Hematopoietic multipotent progenitor cell (in vitro differentiated cells): ENCODE measurements at regions not wholly inside any gene's neighbourhood (a gene's known extent, or its start where the extent isn't known, plus 50 kb on each side); places are given as distances from the start of the nearest gene placed in this dataset.
"Not testable (repeated sequence)": the region's sequence is repeated elsewhere in the genome, so short reads cannot be mapped to it uniquely, and the experiment has no call there.

Experiments used
- DNase-seq, 3 donors: peaks; one replicate each; pipeline ENCODE4 v3.0.0-alpha.2; 2011 to 2015; ENCODE audit warnings: low read depth in 2 of 3, low spot score in 2 of 3

DNA sequence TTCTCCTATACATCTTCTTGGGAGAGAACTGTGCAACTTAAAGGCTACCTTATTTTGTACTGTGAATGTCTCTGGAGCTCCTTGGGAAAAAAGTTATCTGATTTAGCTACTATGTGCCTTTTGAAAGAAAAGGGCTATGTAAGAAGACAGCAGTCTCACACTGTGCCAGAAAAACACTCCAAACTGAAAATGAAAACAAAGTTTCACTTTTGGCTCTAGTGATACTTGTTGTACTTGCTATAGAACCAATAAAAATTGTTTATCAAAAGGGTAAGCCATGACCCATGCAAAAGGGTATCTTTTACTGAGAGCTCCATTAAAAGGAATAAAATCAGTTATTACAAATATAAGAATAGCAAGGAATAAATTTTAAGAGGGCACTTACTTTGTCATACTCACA lies 2270.0 kb downstream of the ARAP2 start:
- no peak for DNase-seq

GRCh38 chr4:33975995-33976394 lies 2268.3 kb downstream of the ARAP2 start:
- no peak for DNase-seq

DNA sequence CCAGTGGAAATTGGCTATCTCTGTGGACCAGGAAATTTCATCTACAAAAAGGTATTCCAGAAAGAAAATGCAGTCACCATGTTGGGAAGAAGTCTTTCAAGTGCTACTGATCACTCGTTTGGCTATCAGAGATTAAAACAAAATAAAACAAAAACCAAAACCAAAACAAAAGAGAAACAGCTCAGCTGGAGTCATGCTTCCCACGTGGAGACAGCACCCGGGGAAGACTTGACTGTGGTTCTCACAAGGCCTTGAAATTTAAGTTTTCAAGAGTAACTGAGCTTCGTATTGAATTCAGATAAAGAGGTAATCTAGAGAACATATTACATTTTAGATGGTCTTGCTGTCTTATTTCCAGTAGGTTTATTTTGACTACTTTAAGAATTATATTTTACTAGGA lies 2264.5 kb downstream of the ARAP2 start:
- not testable (repeated sequence) for DNase-seq

DNA sequence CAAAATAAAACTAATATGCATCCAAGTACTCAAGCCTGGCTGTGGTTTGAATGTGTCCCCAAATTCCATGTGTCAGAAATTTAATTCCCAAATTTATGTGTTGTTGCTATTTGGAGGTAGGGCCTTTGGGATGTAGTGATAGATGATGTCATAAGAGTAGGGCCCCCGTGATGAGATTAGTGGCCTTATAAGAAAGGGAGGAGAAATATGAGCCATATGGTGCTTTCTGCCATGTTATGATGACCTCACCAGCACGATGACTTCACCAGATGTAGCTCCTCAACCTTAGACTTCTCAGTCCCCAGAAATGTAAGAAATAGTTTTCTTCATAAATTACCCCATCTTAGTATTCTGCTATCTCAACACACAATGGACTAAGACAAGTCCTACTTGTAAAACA lies 2264.0 kb downstream of the ARAP2 start:
- no peak for DNase-seq

DNA sequence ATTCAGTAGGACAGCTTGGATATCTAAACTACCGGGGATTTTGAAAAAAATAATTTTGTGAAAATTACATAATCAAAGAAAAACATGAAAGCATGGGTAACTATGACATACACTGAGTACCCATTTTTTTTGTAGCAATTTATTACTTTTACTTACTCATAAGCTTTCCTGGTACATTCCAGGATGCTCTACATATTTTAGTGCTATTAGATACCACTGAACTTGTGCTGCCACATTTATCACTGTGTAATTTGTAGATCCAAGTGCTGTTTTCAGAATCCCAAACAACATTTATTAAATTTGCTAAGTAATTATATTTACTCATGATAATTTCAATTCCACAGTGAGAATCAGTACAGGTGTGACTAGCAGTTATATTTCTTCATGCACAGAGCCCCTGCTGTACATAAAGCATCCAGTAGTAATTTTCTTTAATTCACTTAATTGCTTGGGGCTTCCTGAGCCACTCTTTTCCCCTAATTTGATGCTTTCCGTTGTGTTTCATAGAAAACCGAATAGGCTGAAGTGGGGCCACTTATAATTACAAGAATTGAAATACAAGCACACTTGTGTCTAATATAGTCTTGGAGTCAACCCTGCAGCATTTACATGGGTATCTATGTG lies 2254.4 kb downstream of the ARAP2 start:
- no peak for DNase-seq

DNA sequence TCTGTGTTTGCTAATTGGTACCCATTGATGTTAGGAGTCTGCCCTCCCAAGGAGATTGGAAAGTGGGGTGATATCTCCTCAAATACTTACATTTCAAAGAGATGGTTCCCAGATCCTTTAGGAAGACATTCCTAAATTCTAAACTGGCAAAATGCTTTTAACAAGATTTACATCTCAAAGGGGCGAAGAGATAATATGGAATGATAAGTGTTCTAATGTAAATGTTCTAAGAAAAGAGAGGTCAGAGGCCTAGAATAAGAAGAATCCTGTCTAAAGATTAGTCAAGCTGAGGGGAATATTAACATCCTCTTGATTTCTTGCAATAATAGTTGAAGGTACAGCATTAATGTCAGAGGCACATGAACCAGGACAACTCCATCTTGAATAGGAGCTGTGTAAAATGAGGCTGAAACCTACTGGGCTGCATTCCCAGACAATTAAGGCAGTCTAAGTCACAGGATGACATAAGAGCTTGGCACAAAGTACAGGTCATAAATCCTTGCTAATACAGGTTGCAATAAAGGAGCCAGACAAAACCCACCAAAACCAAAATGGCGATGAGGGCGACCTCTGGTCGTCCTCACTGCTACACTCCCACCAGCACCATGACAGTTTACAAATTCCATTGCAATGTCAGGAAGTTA lies 2248.1 kb downstream of the ARAP2 start:
- no peak for DNase-seq

- DNase-seq, result no peak
Measured at GRCh38 chr4:33998291-33998690, 2246.0 kb downstream of the ARAP2 start.

DNA sequence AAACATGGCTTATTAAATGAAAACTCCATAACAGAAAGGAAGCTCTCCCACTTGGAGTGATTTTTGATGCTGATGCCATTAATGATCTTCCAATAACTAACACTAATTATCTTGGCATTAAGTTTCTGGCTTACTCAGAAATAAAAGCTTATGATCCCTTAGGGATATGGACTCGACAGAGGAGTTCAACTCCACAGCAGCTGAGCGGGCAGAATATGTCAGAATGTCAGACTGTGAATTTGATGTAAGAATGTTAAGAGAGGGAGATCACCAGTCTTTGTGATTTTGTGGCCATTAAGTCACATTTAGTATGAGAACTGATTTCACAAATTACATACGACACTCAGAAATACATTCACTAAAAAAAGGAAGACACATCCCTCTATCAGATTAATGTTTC lies 2244.0 kb downstream of the ARAP2 start:
- DNase-seq, result no peak

DNA sequence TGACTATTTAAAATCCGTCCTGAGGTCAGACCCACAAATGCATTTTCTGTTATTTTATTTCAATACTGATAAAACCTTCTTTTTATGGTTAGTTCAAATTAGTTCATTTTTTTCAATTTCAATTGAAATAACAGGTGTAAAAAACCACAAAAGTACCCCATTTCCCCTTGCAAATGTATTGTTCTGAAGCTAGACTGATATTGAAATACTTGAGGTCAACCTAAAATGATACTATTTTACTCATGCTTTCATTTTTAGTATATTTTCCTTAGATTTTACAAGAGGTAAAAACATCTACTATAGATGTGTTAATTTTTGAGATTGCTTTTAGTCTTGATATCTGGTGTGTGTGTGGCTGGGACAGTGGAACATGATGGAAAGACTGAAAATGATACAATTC lies 2237.8 kb downstream of the ARAP2 start:
- not testable (repeated sequence) for DNase-seq

DNA sequence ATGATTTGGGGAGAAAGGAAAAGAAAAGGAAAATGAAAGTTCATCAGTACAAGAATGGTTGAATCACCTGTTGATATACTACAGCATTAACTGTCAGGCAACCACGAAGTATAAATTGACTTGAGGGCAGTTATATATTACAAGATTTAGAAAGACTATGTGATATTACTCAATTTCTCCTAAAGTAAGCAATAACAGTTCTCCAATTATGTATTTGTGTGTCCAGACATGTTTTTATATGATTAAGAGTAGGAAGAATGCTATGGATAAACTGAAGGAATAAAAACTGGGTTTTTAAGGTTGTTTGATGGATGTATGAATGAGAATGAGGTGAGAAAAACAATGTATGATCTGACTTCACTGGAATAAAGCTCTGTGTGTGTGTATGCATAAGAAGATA lies 2234.4 kb downstream of the ARAP2 start:
- DNase-seq, result no peak

- DNase-seq, result no peak
Measured at GRCh38 chr4:34010751-34011519, 2233.4 kb downstream of the ARAP2 start.

DNA sequence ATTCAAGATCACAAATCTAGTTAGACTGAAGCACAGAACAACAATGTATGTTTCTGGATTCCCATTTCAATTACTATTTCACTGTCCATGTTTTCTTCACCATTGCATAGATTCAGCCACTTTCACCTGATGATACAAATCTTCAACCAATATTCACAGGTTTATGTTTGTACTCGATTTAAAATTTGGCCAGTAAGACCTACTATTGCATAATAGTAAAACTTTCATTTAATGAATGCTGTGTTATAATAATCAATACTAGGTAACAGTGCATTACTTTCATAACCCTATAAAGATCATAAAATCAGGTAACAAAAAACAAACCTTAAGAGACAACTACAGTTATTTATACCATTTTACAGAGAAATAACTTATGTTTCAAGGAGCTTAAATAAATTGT lies 2209.1 kb downstream of the ARAP2 start:
- DNase-seq, result no peak

- DNase-seq, result no peak
Measured at GRCh38 chr4:34037280-34037679, 2207.0 kb downstream of the ARAP2 start.

- no peak for DNase-seq
Measured at GRCh38 chr4:34039766-34040165, 2204.5 kb downstream of the ARAP2 start.

DNA sequence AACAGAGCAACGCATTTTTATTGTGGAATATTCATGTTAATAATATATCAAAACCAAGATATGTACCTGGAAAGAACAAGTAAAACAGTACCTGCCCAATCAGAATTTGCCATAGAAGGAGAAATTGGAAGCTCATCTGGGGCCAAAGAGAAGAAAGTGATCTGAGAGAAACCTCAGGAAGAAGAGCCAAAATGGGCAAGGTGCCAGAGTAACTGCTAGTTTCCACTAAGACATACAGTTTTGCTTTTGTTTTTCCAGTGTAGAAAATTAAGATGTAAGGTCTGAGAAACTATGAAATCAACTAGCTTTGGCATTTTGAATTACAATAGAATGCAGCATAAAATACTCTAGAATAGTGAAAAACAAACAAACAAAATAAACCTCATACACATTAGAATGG lies 2201.2 kb downstream of the ARAP2 start:
- DNase-seq, result no peak

DNA sequence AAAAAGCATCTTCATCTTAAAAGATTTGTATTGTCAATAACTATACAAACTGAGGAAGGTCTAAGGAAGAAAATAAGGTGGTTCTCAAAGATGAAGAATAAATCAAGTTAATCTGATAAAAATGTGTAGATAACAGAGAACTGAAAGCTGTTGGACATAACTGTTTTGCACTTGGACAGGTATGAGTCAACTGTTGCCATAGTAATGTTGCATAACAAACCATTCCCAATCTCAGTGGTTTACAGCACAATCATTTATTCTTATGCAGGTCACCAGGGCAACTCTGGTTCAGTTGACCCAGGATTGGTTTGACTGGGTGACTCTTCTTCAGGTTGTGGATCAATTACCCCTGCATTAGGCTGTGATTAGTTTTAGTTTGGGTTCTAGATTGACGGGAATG lies 2197.7 kb downstream of the ARAP2 start:
- DNase-seq, result no peak

- no peak for DNase-seq
Measured at GRCh38 chr4:34047363-34047762, 2197.0 kb downstream of the ARAP2 start.

- DNase-seq, result no peak
Measured at GRCh38 chr4:34066126-34066525, 2178.2 kb downstream of the ARAP2 start.

GRCh38 chr4:34091451-34091850 lies 2152.9 kb downstream of the ARAP2 start:
- DNase-seq, result no peak

- DNase-seq, result no peak
Measured at GRCh38 chr4:34094114-34094513, 2150.2 kb downstream of the ARAP2 start.

DNA sequence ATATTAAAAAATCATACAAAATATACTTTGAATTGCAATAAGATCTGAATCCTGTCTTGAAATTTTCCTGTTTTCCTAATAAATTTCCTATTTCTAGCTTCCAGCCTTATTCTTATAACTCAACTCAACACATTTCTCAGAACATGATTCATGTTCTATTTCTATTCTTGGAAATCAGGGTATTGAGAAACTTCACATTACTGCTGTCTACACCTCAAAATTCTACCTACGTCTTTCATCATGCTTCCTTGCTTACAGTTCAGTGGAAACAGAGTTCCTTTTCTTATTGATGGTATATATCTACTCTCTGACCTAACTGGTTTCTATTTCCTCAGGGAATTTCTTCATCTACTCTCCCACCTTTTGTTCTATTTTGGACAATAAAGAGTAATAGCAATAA lies 2139.0 kb downstream of the ARAP2 start:
- no peak for DNase-seq

- no peak for DNase-seq
Measured at GRCh38 chr4:34108391-34108790, 2135.9 kb downstream of the ARAP2 start.
